A673 (cell line): ENCODE measurements at regions not wholly inside any gene's neighbourhood (a gene's known extent, or its start where the extent isn't known, plus 50 kb on each side); places are given as distances from the start of the nearest gene placed in this dataset.

Source experiments
- BruUV-seq: library from RNA; stranded (reverse); fragments of 400-500 nt; replicated peaks from 2 replicates; lab custom pipeline; 2021; lab: Mats Ljungman, UMichigan
- CTCF ChIA-PET: fragments of 300-600 bp; sonication (Branson Sonifier 250); formaldehyde crosslinking; loops from one replicate; lab custom pipeline; 2022; ENCODE audit warnings: antibody characterized with exemption; lab: Charles Lee
- POLR2A ChIA-PET: fragments of 300-600 bp; sonication (Branson Sonifier 250); formaldehyde crosslinking; loops from one replicate; lab custom pipeline; 2022; ENCODE audit warnings: antibody characterized with exemption; ENCODE audit not compliant: low non-redundant PET; lab: Charles Lee
- DNase-seq: peaks from one replicate; pipeline ENCODE4 v3.0.0-alpha.2; 2015; ENCODE audit warnings: low spot score
- H3K27ac ChIP-seq: fragments of 200-600 bp; sonication (generic); 2 replicates; pipeline ENCODE4 v1.5.1; 2016; ENCODE audit warnings: mixed run types, low read depth, mild to moderate bottlenecking, mixed read lengths, antibody characterized with exemption, low read length; ENCODE audit not compliant: poor library complexity, severe bottlenecking
- H3K27me3 ChIP-seq: fragments of 200-600 bp; sonication (generic); replicated peaks from 2 replicates; pipeline ENCODE4 v1.6.1; 2017; ENCODE audit warnings: mixed run types, low read depth, mild to moderate bottlenecking, mixed read lengths, antibody characterized with exemption, low read length; ENCODE audit not compliant: insufficient read depth, poor library complexity
- H3K36me3 ChIP-seq: fragments of 200-600 bp; sonication (generic); 2 replicates; pipeline ENCODE4 v1.6.1; 2016; ENCODE audit warnings: mixed run types, mild to moderate bottlenecking, mixed read lengths, antibody characterized with exemption, low read length; ENCODE audit not compliant: insufficient read depth, poor library complexity, severe bottlenecking
- H3K4me1 ChIP-seq: fragments of 200-600 bp; sonication (generic); 2 replicates; pipeline ENCODE4 v1.6.1; 2017; ENCODE audit warnings: mixed run types, mild to moderate bottlenecking, mixed read lengths, antibody characterized with exemption, low read length; ENCODE audit not compliant: insufficient read depth, poor library complexity, severe bottlenecking
- H3K4me3 ChIP-seq: fragments of 200-600 bp; sonication (generic); 2 replicates; pipeline ENCODE4 v1.5.1; 2016; ENCODE audit warnings: low read depth, mixed run types, mild to moderate bottlenecking, mixed read lengths, low read length; ENCODE audit not compliant: poor library complexity, severe bottlenecking
- H3K9me3 ChIP-seq: fragments of 200-600 bp; sonication (generic); 2 replicates; pipeline ENCODE4 v1.6.1; 2016; ENCODE audit warnings: mixed run types, low read depth, mild to moderate bottlenecking, mixed read lengths, antibody characterized with exemption, low read length; ENCODE audit not compliant: poor library complexity, severe bottlenecking
- EZH2 ChIP-seq: fragments of 200-600 bp; sonication (generic); IDR thresholded peaks from 2 replicates; pipeline ENCODE4 v1.6.1; 2017; ENCODE audit warnings: borderline replicate concordance, low read depth, mild to moderate bottlenecking, mixed read lengths, antibody characterized with exemption, low read length; ENCODE audit not compliant: poor library complexity, severe bottlenecking
- intact Hi-C: fragments of 100-400 bp; cut with micrococcal nuclease; formaldehyde crosslinking; loops from one replicate; pipeline ENCODE4 v1.10.0; 2022; ENCODE audit not compliant: unreplicated experiment
- TF ChIP-seq, protein P1 (sequence below): fragments of 300-800, 200-600 bp; sonication (generic); conservative IDR thresholded peaks from 2 replicates; pipeline ENCODE4 v1.5.1; 2017; ENCODE audit warnings: low read depth, mild to moderate bottlenecking, antibody characterized with exemption, low read length, moderate library complexity, mixed read lengths

DNA sequence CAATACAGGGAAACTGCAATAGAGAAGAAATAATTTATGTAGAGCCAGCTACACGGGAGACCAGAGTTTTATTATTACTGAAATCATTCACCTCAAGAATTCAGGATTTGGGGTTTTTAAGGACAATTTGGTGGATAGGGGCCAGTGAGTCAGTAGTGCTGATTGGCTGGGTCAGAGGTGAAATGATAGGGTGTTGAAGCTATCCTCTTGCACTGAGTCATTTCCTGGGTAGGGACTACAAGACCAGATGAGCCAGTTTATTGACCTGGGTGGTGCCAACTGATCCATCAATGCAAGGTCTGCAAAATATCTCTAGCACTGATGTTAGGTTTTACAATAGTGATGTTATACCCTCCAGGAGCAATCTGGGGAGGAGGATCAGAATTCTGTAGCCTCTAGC is 486.3 kb downstream of the LRIG3 start:
- ChIA-PET CTCF (interaction anchor here (0.6 kb wide), 1 partner anchor 97 kb away, joined by 4 read pairs; no protein-coding TSS in a partner anchor), POLR2A (no interaction called here)
- Histone ChIP-seq H3K27me3 (no peaks in the 10 kb centered on the region), H3K4me1 (no peaks in the 10 kb centered on the region), H3K9me3 (no peaks in the 10 kb centered on the region), H3K36me3 (no peaks in the 10 kb centered on the region), H3K4me3 (no peak overlapping the region), H3K27ac (no peak overlapping the region)
- BruUV-seq = no TSS peak
- TF ChIP-seq, protein P1, sequence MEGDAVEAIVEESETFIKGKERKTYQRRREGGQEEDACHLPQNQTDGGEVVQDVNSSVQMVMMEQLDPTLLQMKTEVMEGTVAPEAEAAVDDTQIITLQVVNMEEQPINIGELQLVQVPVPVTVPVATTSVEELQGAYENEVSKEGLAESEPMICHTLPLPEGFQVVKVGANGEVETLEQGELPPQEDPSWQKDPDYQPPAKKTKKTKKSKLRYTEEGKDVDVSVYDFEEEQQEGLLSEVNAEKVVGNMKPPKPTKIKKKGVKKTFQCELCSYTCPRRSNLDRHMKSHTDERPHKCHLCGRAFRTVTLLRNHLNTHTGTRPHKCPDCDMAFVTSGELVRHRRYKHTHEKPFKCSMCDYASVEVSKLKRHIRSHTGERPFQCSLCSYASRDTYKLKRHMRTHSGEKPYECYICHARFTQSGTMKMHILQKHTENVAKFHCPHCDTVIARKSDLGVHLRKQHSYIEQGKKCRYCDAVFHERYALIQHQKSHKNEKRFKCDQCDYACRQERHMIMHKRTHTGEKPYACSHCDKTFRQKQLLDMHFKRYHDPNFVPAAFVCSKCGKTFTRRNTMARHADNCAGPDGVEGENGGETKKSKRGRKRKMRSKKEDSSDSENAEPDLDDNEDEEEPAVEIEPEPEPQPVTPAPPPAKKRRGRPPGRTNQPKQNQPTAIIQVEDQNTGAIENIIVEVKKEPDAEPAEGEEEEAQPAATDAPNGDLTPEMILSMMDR = no peak
- no peak for TF ChIP-seq EZH2
- intact Hi-C loops = no loop called here
- no peak for DNase-seq

DNA sequence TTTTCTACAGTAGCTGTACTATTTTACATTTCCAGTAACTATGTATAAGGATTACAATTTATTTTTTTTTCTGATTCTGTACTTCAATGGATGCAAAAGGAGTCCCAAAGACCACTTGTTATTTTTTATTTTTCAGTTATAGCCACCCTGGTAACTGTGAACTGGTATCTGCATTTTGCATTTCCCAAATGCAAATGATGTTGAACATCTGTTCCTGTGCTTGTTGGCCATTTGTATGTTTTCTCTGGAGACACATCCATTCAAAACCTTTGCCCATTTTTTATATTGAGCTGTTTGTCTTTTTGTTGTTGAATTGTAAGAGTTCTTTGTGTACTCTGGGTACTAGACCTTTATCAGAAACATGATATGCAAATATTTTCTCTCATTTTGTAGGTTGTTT is 485.6 kb downstream of the LRIG3 start:
- no peaks in the 10 kb centered on the region for H3K36me3 ChIP-seq
- intact Hi-C loops = no loop called here
- H3K27ac ChIP-seq = no peak overlapping the region
- H3K27me3 ChIP-seq = no peaks in the 10 kb centered on the region
- BruUV-seq = no TSS peak
- no peak for DNase-seq
- POLR2A ChIA-PET = no interaction called here
- H3K9me3 ChIP-seq = no peaks in the 10 kb centered on the region
- no peaks in the 10 kb centered on the region for H3K4me1 ChIP-seq
- CTCF ChIA-PET = no interaction called here
- TF ChIP-seq EZH2 = no peak
- TF ChIP-seq, protein P1 = no peak
- H3K4me3 ChIP-seq = no peak overlapping the region

DNA sequence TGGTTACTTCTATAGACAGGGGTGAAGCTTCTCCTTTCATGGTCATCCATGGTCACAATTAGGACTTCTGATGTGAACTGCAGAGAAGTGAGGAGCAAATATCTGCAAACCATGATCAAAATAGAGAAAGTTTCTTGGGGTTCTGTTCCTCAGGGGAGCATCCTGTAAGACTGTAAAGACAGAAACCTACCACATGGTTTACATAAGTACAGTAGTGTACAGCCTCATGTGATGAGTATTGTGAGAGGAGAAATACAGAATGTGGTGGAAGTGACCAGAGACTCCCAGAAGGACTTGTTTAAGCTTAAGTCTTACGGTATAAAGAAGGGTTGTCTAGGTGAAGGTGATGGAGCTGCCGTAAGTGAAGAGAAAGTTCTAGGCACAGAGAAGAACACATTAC is 484.7 kb downstream of the LRIG3 start:
- POLR2A ChIA-PET = no interaction called here
- Histone ChIP-seq H3K27ac (no peak overlapping the region), H3K9me3 (no peaks in the 10 kb centered on the region), H3K4me3 (no peak overlapping the region), H3K27me3 (no peaks in the 10 kb centered on the region), H3K36me3 (no peaks in the 10 kb centered on the region), H3K4me1 (no peaks in the 10 kb centered on the region)
- BruUV-seq = no TSS peak
- CTCF ChIA-PET = no interaction called here
- intact Hi-C loops = no loop called here
- no peak for TF ChIP-seq EZH2
- TF ChIP-seq, protein P1 = no peak
- DNase-seq = no peak
